GM18519 (cell line): ENCODE measurements at regions not wholly inside any gene's neighbourhood (a gene's known extent, or its start where the extent isn't known, plus 50 kb on each side); places are given as distances from the start of the nearest gene placed in this dataset.
"Not testable (repeated sequence)": the region's sequence is repeated elsewhere in the genome, so short reads cannot be mapped to it uniquely, and the experiment has no call there.

Experiments used
- ATAC-seq: cut with Tn5 transposase; IDR thresholded peaks from one replicate; pipeline ENCODE4 v1.9.1; 2021; ENCODE audit warnings: mild to moderate bottlenecking, moderate library complexity; ENCODE audit not compliant: unreplicated experiment, low FRiP score

DNA sequence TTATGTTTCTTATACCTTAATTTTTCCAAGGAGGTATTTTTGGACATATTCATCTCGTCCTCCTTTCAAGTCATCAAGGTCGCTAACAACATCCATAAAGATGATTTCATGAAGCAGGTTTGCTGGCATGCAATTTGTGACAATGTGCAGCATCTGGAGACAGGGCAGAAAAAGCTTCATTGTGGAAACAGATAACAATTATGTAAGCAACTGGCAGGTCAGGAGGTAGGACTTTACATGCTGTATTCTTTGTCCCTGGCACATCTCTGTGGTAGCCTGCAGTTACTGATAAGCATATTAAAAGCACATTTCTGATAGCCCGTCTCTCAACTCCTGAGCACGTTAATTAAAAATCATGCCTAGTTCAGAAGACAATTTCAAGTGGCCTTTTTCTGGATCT lies 156.8 kb downstream of the LEPR start:
- ATAC-seq, result no peak

DNA sequence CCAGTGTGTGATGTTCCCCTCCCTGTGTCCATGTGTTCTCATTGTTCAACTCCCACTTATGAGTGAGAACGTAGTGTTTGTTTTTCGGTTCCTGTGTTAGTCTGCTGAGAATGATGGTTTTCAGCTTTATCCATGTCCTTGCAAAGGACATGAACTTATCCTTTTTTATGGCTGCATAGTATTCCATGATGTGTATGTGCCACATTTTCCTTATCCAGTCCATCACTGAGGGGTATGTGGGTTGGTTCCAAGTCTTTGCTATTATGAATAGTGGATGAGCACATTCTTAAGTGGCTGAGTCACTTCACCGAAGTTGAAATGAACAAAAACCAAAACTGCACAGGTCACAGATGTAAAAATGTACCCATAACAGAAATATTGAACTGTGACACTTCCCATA lies 157.5 kb downstream of the LEPR start:
- not testable (repeated sequence) for ATAC-seq

DNA sequence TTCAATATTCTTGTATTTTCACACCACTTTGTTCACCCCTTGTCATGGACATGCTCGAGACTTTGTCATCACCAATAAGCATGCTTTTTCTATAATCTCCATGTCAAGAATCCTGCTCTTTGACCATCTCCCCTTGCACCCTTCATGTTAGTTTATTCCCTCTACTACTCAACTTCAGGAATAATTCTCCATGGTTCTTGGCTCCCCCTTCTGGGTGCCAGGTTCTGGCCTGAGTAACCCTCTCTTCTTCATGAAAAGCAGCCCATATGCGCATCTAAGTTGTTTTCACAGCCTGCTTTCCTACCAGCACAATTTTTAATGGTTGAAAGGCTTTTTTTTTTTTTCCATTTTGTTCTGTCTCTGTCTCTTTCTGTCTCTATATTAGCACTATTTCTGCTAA lies 160.7 kb downstream of the LEPR start:
- no peak for ATAC-seq

DNA sequence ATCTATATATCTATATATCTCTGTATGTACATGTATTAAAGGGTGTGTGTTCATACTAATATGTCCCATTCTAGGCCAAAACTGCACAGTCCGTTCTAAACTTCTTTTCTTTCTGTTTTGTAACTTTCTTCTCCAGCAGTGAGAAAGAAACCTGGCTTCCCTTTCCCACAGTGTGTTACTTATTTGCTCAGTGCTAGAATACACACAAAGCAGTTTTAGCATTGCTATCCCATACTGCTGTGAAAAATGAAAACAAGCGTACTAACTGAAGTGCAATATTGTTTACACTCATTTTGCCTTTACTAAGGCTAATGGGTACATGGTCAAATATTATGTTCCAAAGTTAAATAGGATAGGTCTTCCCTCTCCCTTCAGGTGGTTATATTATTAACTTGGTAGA lies 163.9 kb downstream of the LEPR start:
- ATAC-seq, result no peak

DNA sequence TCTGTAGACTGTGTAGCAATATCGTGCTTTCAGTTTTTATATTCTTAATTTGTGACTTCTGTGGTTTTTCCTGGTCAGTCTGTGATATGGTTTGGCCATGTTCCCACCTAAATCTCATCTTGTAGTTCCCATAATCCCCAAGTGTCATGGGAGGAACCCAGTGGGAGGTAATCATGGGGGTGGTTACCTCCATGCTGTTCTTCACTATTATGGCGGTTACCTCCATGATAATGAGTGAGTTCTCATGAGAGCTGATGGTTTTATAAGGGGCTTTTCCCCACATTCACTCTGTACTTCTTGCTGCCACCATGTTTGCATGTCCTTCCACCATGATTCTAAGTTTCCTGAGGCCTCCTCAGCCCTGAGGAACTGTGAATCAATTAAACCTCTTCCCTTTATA lies 169.8 kb downstream of the LEPR start:
- no peak for ATAC-seq

DNA sequence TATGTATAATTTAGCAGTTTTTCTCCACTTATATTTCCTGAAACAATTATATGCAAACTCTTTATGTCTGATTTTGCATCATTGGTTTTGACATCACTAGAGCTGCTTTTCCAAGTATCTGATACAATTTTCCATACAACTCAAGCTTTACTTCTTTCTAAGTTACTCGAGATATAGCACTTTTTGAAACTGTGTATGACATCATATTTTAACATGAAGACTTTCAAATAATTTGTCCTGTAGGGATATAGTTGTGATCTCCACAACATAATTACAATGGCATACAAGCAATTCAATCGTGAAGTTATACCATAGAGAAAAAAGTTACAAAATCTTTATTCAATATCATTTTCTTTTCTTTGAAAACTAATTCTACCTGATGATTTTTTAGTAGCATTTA lies 173.0 kb downstream of the LEPR start:
- ATAC-seq, result no peak

DNA sequence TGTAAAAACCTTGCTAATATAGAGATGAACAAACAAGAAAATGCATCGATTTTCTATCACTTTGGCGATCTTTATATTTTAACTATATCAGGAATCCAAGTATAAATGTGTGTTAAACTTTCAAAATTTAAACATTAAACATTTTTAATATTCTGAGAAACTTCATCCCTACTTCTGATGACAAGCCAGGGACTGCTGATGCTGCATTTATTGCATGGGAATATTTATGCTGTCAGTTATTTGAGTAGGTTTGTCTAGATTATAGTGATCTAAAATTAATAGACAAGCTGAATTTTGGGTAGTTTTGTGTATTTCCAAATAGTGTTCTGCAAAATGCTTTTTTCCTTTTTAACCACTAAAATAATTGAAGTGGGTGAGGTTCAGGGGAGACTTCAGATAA lies 175.3 kb downstream of the LEPR start:
- ATAC-seq, result no peak

DNA sequence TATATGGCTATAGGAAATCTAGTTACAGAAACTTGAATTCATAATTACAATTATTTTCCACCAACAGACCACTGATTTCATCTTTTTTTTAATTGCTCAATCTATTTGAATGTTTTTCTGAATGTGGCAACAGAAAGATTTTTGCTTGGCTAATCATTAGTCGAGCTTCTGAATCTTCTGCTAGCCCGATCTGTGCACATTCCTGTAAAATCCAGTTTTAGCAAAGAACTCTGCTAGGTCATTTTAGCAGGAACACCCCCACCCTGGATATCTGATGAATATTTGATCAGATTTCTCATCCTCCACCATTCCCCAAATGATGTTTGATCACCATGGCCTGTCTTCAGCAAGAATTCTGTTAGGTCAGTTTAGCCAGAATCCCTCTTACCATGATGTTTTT lies 176.3 kb downstream of the LEPR start:
- no peak for ATAC-seq

DNA sequence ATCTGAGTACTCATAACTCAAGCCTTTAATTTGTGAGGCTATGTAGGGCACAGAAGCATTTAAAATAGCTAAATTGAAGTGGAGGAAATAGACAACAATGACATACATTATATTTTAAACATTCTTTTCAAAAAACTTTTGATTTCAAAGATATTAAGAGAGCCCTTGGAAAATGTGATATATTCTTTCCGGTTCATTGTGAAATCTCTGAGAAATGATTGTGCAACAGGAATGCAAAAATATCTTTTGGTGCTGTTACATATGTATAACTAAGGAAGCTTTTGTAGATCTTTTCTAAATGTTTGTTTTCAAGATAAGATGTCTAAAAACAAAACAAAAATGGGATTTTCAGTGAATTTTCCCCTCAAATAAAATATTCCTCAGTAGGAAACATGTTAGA lies 185.2 kb downstream of the LEPR start:
- ATAC-seq, result no peak

DNA sequence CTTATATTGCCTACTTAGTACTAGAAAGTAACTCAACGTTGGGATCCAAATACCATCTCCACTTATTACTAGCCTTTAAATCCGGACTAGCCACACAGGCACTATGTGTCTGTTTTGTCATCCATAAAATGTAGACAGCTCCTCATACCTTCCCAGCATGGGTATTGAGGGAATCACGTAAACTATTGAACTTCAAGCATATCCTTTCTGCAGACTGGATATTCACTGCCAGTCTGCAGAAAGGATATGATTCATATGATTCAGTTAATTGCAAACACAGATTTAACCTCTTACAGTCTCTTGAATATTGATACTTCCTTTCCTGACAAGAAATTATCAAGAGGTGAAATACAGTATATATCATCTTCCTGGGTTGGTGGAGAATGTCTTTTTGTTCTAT lies 186.0 kb downstream of the LEPR start:
- ATAC-seq, result no peak

DNA sequence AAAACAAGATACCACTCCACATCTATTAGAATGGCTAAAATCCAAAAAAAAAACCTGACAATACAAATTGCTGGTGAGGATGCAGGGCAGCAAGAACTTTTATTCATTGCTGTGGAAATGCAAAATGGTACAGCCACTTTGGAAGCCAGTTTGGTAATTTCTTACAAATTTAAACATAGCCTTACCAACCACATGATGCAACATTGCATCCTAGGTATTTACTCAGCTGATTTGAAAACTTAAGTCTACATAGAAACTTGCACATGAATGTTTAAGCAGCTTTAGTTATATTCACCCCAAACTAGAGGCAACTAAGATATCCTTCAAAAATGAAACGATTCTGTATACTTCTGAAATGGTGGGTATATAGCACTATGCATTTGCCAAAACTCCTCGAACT lies 178.8 kb upstream of the PDE4B start:
- no peak for ATAC-seq

DNA sequence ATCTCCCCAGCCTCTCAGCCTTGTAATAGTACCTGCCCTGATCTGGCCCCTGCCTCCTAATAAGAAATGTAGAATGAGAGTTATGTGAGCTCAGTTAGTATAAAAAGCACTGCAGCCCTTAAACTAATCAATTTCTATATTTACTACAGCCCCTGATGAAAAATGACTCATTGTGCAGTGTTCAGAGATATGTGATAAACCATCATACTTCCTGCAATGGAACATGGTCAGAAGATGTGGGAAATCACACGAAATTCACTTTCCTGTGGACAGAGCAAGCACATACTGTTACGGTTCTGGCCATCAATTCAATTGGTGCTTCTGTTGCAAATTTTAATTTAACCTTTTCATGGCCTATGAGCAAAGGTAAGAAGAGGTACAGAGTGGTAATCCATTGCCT lies 176.8 kb upstream of the PDE4B start:
- ATAC-seq, result no peak

DNA sequence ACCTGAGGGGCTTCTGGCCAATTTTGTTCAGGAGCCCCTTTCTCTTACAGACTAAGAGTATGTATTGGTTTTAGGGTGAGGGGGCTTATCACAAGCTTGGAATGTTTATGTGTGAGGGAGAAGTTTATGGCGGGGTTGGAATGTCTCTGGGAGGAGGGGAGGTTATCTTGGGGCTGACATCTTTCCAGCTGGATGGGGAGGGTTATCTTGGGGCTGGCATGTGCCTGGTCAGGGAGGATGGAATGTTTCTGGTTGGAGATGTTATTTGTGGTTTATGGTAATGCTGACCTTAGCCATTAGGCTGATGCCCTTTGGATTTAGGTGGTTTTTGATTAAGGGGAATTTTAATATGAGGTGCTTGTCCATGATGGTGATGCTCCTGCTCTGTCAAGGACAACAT lies 171.0 kb upstream of the PDE4B start:
- not testable (repeated sequence) for ATAC-seq

DNA sequence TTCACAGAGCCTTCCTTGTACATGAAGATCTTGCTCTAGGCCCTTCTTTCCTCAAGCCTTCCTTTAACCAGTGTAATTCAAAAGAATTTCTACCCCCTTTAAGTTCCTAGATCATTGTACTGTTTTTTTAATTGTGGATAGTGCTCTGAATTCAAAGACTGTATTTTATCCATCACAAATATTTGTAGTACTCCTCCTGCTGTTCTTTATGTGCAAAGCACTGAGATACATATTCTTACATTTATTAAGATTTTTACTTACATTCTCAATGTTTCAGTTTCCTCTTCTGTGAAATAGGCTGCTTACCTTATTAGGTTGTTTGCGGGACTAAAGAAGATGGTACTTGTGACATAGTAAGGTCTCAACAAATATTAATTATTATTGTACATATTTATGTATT lies 168.8 kb upstream of the PDE4B start:
- no peak for ATAC-seq

DNA sequence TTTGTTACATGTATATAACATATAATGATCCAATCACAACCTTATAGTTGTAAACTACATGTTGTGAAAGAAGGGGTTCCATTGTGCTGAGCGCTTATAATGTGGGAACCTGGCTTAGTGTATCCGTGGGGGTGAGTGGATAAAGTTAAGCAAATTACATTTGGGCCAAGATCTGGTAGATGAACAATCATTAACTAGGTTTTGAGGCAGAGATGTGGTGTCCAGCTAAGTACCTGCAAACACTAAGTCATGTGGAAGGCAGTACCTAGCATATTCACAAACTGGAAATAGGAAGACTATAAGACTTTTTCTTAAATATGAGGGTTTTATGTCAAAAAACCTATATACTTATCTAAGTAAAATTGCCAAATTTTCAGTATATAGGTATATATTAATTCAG lies 167.2 kb upstream of the PDE4B start:
- no peak for ATAC-seq

DNA sequence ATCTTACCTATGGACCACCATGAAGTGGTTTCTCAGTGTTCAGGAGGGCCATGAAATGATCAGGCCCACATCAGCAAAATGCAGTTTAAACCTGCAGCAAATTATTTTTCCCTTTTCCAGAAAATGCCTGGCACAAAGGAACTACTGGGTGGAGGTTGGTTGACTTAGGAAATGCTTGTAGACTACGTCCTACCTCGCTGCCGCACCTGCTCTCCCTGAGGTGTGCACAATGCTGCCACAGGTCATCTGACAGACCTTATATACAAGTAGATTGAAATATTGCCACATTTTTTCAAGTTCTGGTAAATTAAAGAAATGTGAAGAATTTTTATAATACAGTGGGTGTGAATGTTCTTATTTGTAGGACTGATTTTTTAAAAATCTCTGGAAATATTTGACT lies 166.7 kb upstream of the PDE4B start:
- ATAC-seq, result no peak

DNA sequence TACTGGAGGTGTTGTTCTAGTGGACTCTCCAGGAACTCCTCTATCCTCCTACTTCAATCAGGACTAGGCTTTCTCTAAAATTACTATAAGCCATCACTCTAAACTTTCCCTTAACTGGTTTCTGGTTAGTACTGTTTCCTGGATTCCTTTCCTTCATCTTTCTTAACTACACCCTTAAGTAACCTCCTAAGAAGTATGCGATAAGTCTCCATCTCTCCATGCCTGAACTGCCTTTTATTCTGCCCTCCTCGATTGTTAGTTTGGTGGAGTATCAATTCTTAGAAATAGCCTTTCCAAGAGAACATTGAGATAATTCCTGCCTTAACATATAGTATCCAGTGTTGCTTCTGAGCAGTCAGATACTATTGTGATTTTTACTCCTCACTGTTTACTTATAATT lies 162.9 kb upstream of the PDE4B start:
- no peak for ATAC-seq

DNA sequence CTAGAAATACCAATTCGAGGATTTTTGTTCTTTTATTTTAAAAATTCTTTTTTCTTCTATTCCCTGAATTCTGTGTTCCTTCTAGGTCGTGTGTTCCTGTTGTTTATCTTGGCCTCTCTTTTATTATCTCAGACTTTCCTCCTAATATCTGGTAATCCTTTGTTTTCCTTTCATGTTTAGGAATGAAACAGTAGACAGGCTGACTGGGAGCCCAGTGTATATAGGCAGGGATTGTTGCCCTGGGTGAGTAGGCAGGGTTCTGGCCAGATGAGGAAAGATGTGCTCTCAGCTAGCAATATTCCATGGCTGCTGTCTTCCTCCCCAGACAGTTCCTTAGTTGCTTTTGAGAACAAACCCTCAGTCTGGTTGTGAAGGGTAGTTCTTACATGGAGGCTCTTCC lies 161.8 kb upstream of the PDE4B start:
- no peak for ATAC-seq

DNA sequence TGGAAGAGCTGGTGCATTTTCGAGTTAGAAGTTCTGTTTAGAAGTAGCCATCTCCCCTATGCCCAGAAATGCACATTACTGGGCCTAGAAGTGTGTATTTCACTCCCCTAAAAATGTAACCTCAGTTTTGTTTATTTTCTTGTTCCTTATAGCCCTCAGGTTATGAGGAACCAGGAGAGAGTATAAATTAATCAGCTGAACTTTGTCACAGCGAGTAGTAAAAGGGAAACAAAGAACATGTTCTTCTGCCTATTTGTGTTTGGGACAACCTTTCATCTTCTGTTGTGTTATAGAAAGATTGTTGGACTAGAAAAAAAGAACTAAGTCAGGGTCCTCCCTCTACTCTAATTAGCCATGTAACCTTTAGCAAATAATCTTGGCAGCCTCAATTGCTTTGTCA lies 160.5 kb upstream of the PDE4B start:
- no peak for ATAC-seq

DNA sequence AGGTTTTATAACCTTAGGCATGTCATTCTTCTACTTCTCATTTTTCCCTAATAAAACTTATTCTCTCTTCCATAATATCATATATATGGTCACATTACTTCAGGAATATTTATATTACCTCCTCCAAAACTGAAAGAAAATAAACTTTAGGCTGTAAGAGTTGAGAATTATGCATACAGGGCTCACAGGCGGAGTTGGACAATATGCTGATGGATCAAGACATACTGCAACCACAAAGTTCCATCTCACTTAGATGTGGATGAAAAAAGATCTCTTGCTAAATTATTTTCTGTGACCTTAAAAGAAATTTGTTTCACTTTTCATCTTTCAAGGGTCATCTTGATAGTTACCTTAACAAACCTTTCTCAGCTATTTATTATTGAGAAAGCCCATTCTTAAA lies 152.6 kb upstream of the PDE4B start:
- no peak for ATAC-seq

DNA sequence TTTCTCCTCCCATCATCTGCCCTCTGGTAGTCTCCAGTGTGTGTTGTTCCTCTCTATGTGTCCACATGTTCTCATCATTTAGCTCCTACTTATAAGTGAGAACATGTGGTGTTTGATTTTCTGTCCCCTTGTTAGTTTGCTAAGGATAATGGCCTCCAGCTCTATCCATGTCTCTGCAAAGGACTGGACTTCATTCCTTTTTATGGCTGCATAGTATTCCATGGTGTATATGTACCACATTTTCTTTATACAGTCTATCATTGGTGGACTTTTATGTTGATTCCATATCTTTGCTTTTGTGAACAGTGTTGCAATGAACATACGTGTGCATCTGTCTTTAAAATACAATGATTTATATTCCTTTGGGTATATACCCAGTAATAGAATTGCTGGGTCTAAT lies 143.5 kb upstream of the PDE4B start:
- ATAC-seq, result not testable (repeated sequence)

DNA sequence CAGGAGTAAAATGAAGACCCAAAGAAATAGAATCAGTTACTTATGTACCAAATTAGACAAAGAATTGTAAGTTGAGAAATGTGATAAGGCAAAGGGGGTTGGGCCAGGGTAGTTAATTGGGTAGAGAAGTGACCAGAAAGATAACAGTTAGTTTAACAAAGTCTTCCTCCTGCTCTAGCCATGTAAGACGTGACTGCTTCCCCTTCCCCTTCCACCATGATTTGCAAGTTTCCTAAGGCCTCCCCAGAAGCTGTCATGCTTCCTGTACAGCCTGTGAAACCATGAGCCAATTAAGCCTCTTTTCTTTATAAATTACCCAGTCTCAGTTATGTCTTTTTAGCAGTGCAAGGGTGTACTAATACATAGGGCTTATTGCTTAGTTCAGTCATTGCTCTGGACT lies 142.0 kb upstream of the PDE4B start:
- ATAC-seq, result no peak

DNA sequence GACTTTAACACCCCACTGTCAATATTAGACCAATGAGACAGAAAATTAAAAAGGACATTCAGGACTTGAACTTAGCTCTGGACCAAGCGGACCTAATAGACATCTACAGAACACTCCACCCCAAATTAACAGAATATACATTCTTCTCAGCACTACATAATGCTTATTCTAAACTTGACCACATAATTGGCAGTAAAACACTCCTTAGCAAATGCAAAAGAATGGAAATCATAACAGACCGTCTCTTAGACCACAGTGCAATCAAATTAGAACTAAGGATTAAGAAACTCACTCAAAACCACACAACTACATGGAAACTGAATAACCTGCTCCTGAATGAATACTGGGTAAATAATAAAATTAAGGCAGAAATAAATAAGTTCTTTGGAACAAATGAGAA lies 138.2 kb upstream of the PDE4B start:
- not testable (repeated sequence) for ATAC-seq

DNA sequence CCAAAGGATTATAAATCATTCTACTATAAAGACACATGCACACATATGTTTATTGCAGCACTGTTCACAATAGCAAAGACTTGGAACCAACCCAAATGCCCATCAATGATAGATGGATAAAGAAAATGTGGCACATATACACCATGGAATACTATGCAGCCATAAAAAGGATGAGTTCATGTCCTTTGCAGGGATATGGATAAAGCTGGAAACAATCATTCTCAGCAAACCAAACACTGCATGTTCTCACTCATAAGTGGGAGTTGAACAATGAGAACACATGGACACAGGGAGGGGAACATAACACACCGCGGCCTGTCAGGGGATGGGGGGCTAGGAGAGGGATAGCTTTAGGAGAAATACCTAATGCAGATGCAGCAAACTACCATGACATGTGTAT lies 135.1 kb upstream of the PDE4B start:
- not testable (repeated sequence) for ATAC-seq
